IMR-90 (cell line): ENCODE measurements at regions not wholly inside any gene's neighbourhood (a gene's known extent, or its start where the extent isn't known, plus 50 kb on each side); places are given as distances from the start of the nearest gene placed in this dataset.

Source experiments
- ATAC-seq: fragments of 200-7000 bp; cut with Tn5 transposase; 2 replicates; pipeline ENCODE4 v1.9.1; 2020; ENCODE audit warnings: low read depth, mild to moderate bottlenecking, moderate library complexity
- BruUV-seq: library from RNA; stranded (reverse); fragments of 400-500 nt; replicated peaks from 2 replicates; lab custom pipeline; 2021; lab: Mats Ljungman, UMichigan
- CTCF ChIA-PET: fragments of 300-600 bp; formaldehyde crosslinking; extraction: SDS; loops from one replicate; lab custom pipeline; 2021; ENCODE audit warnings: antibody characterized with exemption; lab: Yijun Ruan, JAX
- POLR2A ChIA-PET: fragments of 300-600 bp; sonication (Branson Sonifier 250); formaldehyde crosslinking; loops from one replicate; lab custom pipeline; 2022; ENCODE audit warnings: antibody characterized with exemption; ENCODE audit not compliant: unreplicated experiment; lab: Charles Lee
- DNase-seq: peaks from one replicate; pipeline ENCODE4 v3.0.0; 2013
- H2AFZ ChIP-seq: replicated peaks from 2 replicates; pipeline ENCODE3; 2013; ENCODE audit warnings: low read length, mild to moderate bottlenecking; ENCODE audit not compliant: poor library complexity
- H2AK5ac ChIP-seq: 2 replicates; pipeline ENCODE4 v1.6.1; 2013; ENCODE audit warnings: low read depth, low read length, inconsistent platforms
- H2AK9ac ChIP-seq: replicated peaks from 2 replicates; pipeline ENCODE3; 2013; ENCODE audit warnings: mild to moderate bottlenecking, low read depth, low read length, moderate library complexity; ENCODE audit not compliant: poor library complexity
- H2BK120ac ChIP-seq: 2 replicates; pipeline ENCODE4 v1.6.1; 2013; ENCODE audit warnings: low read depth, low read length, inconsistent platforms
- H2BK15ac ChIP-seq: 3 replicates; pipeline ENCODE4 v1.6.1; 2013; ENCODE audit warnings: low read depth, low read length, inconsistent platforms
- H2BK20ac ChIP-seq: 2 replicates; pipeline ENCODE4 v1.6.1; 2013; ENCODE audit warnings: low read depth, mild to moderate bottlenecking, inconsistent platforms, low read length, moderate library complexity
- H2BK5ac ChIP-seq: 2 replicates; pipeline ENCODE4 v1.6.1; 2013; ENCODE audit warnings: mild to moderate bottlenecking, low read depth, low read length, inconsistent platforms; ENCODE audit not compliant: poor library complexity, severe bottlenecking
- H3K14ac ChIP-seq: replicated peaks from 2 replicates; pipeline ENCODE4 v1.6.1; 2013; ENCODE audit warnings: low read depth, low read length, inconsistent platforms
- H3K18ac ChIP-seq: 2 replicates; pipeline ENCODE4 v1.6.1; 2013; ENCODE audit warnings: low read depth, low read length, control low read depth
- H3K23ac ChIP-seq: 2 replicates; pipeline ENCODE4 v1.6.1; 2013; ENCODE audit warnings: low read depth, low read length, inconsistent platforms
- H3K27ac ChIP-seq: 2 replicates; pipeline ENCODE4 v1.5.1; 2013; ENCODE audit warnings: mild to moderate bottlenecking, control low read depth, low read length; ENCODE audit not compliant: insufficient read depth
- H3K27me3 ChIP-seq: 2 replicates; pipeline ENCODE4 v1.6.1; 2013; ENCODE audit warnings: low read length; ENCODE audit not compliant: control insufficient read depth, insufficient read depth
- H3K36me3 ChIP-seq: 2 replicates; pipeline ENCODE4 v1.6.1; 2013; ENCODE audit warnings: low read length, mixed read lengths; ENCODE audit not compliant: control insufficient read depth, insufficient read depth
- H3K4ac ChIP-seq: 2 replicates; pipeline ENCODE4 v1.6.1; 2013; ENCODE audit warnings: low read depth, low read length, inconsistent platforms
- H3K4me1 ChIP-seq: 2 replicates; pipeline ENCODE4 v1.6.1; 2013; ENCODE audit warnings: low read length, mixed read lengths; ENCODE audit not compliant: control insufficient read depth, insufficient read depth
- H3K4me2 ChIP-seq: 2 replicates; pipeline ENCODE4 v1.6.1; 2013; ENCODE audit warnings: low read depth, mild to moderate bottlenecking, control low read depth, low read length, moderate library complexity
- H3K4me3 ChIP-seq: 2 replicates; pipeline ENCODE4 v1.5.1; 2013; ENCODE audit warnings: low read depth, mild to moderate bottlenecking, control low read depth, low read length, moderate library complexity; ENCODE audit not compliant: insufficient read depth
- H3K56ac ChIP-seq: 2 replicates; pipeline ENCODE4 v1.6.1; 2013; ENCODE audit warnings: low read length, inconsistent platforms; ENCODE audit not compliant: insufficient read depth; ENCODE audit errors: extremely low read depth
- H3K79me1 ChIP-seq, 2 experiments: 2 replicates each; pipeline ENCODE4 v1.6.1; 2013; ENCODE audit warnings: low read length in 2 of 2, inconsistent platforms in 1 of 2, low read depth in 1 of 2
- H3K9ac ChIP-seq: 2 replicates; pipeline ENCODE4 v1.6.1; 2013; ENCODE audit warnings: low read depth, low read length, control low read depth
- H3K9me1 ChIP-seq: 2 replicates; pipeline ENCODE4 v1.6.1; 2013; ENCODE audit warnings: low read length, inconsistent platforms; ENCODE audit not compliant: insufficient read depth
- H3K9me3 ChIP-seq: 2 replicates; pipeline ENCODE4 v1.6.1; 2013; ENCODE audit warnings: low read length; ENCODE audit not compliant: control insufficient read depth, insufficient read depth
- H4K20me1 ChIP-seq: 2 replicates; pipeline ENCODE4 v1.6.1; 2013; ENCODE audit warnings: low read length, inconsistent platforms; ENCODE audit not compliant: insufficient read depth
- H4K5ac ChIP-seq: 2 replicates; pipeline ENCODE4 v1.6.1; 2013; ENCODE audit warnings: mild to moderate bottlenecking, low read depth, low read length, control low read depth
- H4K8ac ChIP-seq, 2 experiments: 2 replicates each; pipeline ENCODE4 v1.6.1; 2013; ENCODE audit warnings: low read depth in 2 of 2, low read length in 2 of 2, control low read depth in 1 of 2, inconsistent platforms in 1 of 2
- H4K91ac ChIP-seq: 2 replicates; pipeline ENCODE4 v1.6.1; 2013; ENCODE audit warnings: low read depth, low read length, inconsistent platforms; ENCODE audit not compliant: insufficient read depth
- RAD21 ChIP-seq: IDR thresholded peaks from 2 replicates; pipeline ENCODE4 v1.6.1; 2012; ENCODE audit warnings: low read length, improper control_type of control experiment
- WGBS, 2 experiments: methylation state at CpG; one replicate each; pipeline versions ENCODE4 v1.1.5 to v1.1.7; 2013; ENCODE audit warnings: missing lambda C conversion rate in 2 of 2; ENCODE audit not compliant: insufficient read length in 1 of 2; ENCODE audit errors: extremely low coverage in 2 of 2; 5-methylcytosine and 5-hydroxymethylcytosine counted together
- dilution Hi-C: fragments of 300-500 bp; cut with HindIII; formaldehyde crosslinking; loops from one replicate; pipeline ENCODE4 v1.14.3; 2018; ENCODE audit warnings: low sequenced_read_pairs; ENCODE audit not compliant: unreplicated experiment
- in situ Hi-C: fragments of 300-500 bp; cut with MboI; formaldehyde crosslinking; loops from 3 replicates; pipeline ENCODE4 v1.14.3; 2019; ENCODE audit warnings: low sequenced_read_pairs, inconsistent platforms, mixed read lengths
- intact Hi-C: fragments of 100-400 bp; cut with micrococcal nuclease; formaldehyde crosslinking; loops from 2 replicates; pipeline ENCODE4 v1.10.0; 2022
- TF ChIP-seq, protein P1 (sequence below): fragments of 150-350 bp; IDR thresholded peaks from 2 replicates; pipeline ENCODE4 v1.6.1; 2016; ENCODE audit warnings: low read depth, mild to moderate bottlenecking, low read length, moderate library complexity, borderline replicate concordance

DNA sequence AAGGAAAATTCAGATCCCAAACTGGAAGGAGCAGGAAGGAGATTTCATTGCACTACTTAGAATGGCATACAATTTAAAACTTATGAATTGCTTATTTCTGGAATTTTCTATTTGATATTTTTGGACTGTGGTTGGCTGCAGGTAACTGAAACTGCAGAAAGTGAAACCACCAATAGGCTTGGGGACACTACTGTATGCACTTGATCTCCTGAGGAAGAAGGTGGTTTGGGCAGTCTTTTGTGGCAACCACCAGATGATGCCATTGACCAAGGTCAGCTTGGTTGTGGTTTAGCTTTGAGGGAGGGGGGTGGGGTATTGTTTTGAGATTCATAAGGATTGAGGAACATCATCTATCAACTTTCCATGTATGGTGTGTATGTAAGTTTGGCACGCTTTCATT is 209.5 kb upstream of the STXBP6 start:
- no peak overlapping the region for H3K9ac ChIP-seq
- H2BK5ac ChIP-seq: no peak overlapping the region
- H2AFZ ChIP-seq: no peak overlapping the region
- intact Hi-C loops: no loop called here
- no peak overlapping the region for H3K4me3 ChIP-seq
- no peak overlapping the region for H3K14ac ChIP-seq
- H3K9me3 ChIP-seq: peaks cover 2% of the 10 kb centered on the region; the same call in 1 of the 2 replicates
- no peaks in the 10 kb centered on the region for H3K79me1 ChIP-seq
- no peaks in the 10 kb centered on the region for H3K9me1 ChIP-seq
- in situ Hi-C loops: no loop called here
- no peaks in the 10 kb centered on the region for H3K27me3 ChIP-seq
- H4K91ac ChIP-seq: no peak overlapping the region
- no peaks in the 10 kb centered on the region for H3K36me3 ChIP-seq
- no peak overlapping the region for H4K8ac ChIP-seq
- no peak for TF ChIP-seq RAD21
- TF ChIP-seq, protein P1, sequence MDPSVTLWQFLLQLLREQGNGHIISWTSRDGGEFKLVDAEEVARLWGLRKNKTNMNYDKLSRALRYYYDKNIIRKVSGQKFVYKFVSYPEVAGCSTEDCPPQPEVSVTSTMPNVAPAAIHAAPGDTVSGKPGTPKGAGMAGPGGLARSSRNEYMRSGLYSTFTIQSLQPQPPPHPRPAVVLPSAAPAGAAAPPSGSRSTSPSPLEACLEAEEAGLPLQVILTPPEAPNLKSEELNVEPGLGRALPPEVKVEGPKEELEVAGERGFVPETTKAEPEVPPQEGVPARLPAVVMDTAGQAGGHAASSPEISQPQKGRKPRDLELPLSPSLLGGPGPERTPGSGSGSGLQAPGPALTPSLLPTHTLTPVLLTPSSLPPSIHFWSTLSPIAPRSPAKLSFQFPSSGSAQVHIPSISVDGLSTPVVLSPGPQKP: no peak
- H2AK9ac ChIP-seq: no peak overlapping the region
- no peak overlapping the region for H3K56ac ChIP-seq
- dilution Hi-C loops: no loop called here
- no peak overlapping the region for H2BK120ac ChIP-seq
- no peak overlapping the region for H2BK15ac ChIP-seq
- H2BK20ac ChIP-seq: no peak overlapping the region
- H3K27ac ChIP-seq: no peak overlapping the region
- H3K4me2 ChIP-seq: no peak overlapping the region
- no peak overlapping the region for H4K5ac ChIP-seq
- H4K20me1 ChIP-seq: no peaks in the 10 kb centered on the region
- DNase-seq (no peak), ATAC-seq (no peak)
- POLR2A ChIA-PET: no interaction called here
- no CpG with 5 or more reads among the region's 1 CpG for WGBS, 2 experiments
- H3K23ac ChIP-seq: no peak overlapping the region
- CTCF ChIA-PET: no interaction called here
- no peak overlapping the region for H2AK5ac ChIP-seq
- no TSS peak for BruUV-seq
- no peak overlapping the region for H3K18ac ChIP-seq
- H3K4me1 ChIP-seq: no peaks in the 10 kb centered on the region
- H3K4ac ChIP-seq: no peak overlapping the region
